ENCODE measurements at regions not wholly inside any gene's neighbourhood (a gene's known extent, or its start where the extent isn't known, plus 50 kb on each side); places are given as distances from the start of the nearest gene placed in this dataset.

- DNase-seq (ENCODE audit: low read depth): no peak
Observed at GRCh38 chr3:56985460-56985859, 75.0 kb upstream of the SPATA12 start.

- no peak for DNase-seq (ENCODE audit: low read depth)
Observed at GRCh38 chr3:56983427-56983826, 77.0 kb upstream of the SPATA12 start.

GRCh38 chr3:56981445-56982230 is 78.8 kb upstream of the SPATA12 start:
- DNase-seq (ENCODE audit: low read depth): no peak

GRCh38 chr3:56980798-56981390 is 79.6 kb upstream of the SPATA12 start:
- peak; percentile 12 for DNase-seq (ENCODE audit: low read depth)

GRCh38 chr3:56980243-56980642 is 80.2 kb upstream of the SPATA12 start:
- no peak for DNase-seq (ENCODE audit: low read depth)

- DNase-seq (ENCODE audit: low read depth): no peak
Observed at GRCh38 chr3:56979791-56980190, 80.7 kb upstream of the SPATA12 start.

- DNase-seq (ENCODE audit: low read depth): no peak
Observed at GRCh38 chr3:56977561-56977889, 82.9 kb upstream of the SPATA12 start.

- no peak for DNase-seq (ENCODE audit: low read depth)
Observed at GRCh38 chr3:56976651-56977560, 83.6 kb upstream of the SPATA12 start.

- no peak for DNase-seq (ENCODE audit: low read depth)
Observed at GRCh38 chr3:56975567-56975966, 84.9 kb upstream of the SPATA12 start.

GRCh38 chr3:56974247-56974930 is 86.1 kb upstream of the SPATA12 start:
- no peak for DNase-seq (ENCODE audit: low read depth)

GRCh38 chr3:56971816-56972215 is 88.6 kb upstream of the SPATA12 start:
- no peak for DNase-seq (ENCODE audit: low read depth)

- DNase-seq (ENCODE audit: low read depth): no peak
Observed at GRCh38 chr3:56971261-56971660, 89.2 kb upstream of the SPATA12 start.

- DNase-seq (ENCODE audit: low read depth): no peak
Observed at GRCh38 chr3:56970461-56970879, 90.0 kb upstream of the SPATA12 start.

- DNase-seq (ENCODE audit: low read depth): no peak
Observed at GRCh38 chr3:56969851-56970250, 90.6 kb upstream of the SPATA12 start.

- DNase-seq (ENCODE audit: low read depth): no peak
Observed at GRCh38 chr3:56966509-56966908, 94.0 kb upstream of the SPATA12 start.

GRCh38 chr3:56966104-56966503 is 94.4 kb upstream of the SPATA12 start:
- no peak for DNase-seq (ENCODE audit: low read depth)

GRCh38 chr3:56962922-56963321 is 97.5 kb upstream of the SPATA12 start:
- no peak for DNase-seq (ENCODE audit: low read depth)

- no peak for DNase-seq (ENCODE audit: low read depth)
Observed at GRCh38 chr3:56962206-56962605, 98.3 kb upstream of the SPATA12 start.

GRCh38 chr3:56960234-56960917 is 100.1 kb upstream of the SPATA12 start:
- DNase-seq (ENCODE audit: low read depth): no peak

GRCh38 chr3:56958879-56959278 is 101.6 kb upstream of the SPATA12 start:
- no peak for DNase-seq (ENCODE audit: low read depth)

GRCh38 chr3:56957522-56957921 is 102.9 kb upstream of the SPATA12 start:
- DNase-seq (ENCODE audit: low read depth): no peak

- no peak for DNase-seq (ENCODE audit: low read depth)
Observed at GRCh38 chr3:56956906-56957305, 103.6 kb upstream of the SPATA12 start.

All from stimulated activated CD8-positive, alpha-beta memory T cell treated with anti-CD3 and anti-CD28 coated beads, Interleukin-7, amount 100 ng/mL, for 24 hours (primary cell).